ENCODE measurements at regions not wholly inside any gene's neighbourhood (a gene's known extent, or its start where the extent isn't known, plus 50 kb on each side); places are given as distances from the start of the nearest gene placed in this dataset.

GRCh38 chr13:100823448-100823847 lies 148.9 kb upstream of the TMTC4 start:
- TF ChIP-seq CTCF (optimal IDR thresholded peaks at IDR 0.05 in 1 of 3, IDR thresholded peaks at IDR 0.05 in 1 of 3, conservative IDR thresholded peaks at IDR 0.05 in 1 of 3; ENCODE audit: extremely low read depth in 1 of 3, insufficient read depth in 2 of 3, low read length in 3 of 3) (no peak), EZH2 (IDR thresholded peaks at IDR 0.05; ENCODE audit: low read length) (no peak)
